ENCODE measurements at regions not wholly inside any gene's neighbourhood (a gene's known extent, or its start where the extent isn't known, plus 50 kb on each side); places are given as distances from the start of the nearest gene placed in this dataset.

- DNase-seq, result no peak
These were observed 275.3 kb downstream of the TLE4 start for GRCh38 chr9:79847074-79847473.

- no peak for DNase-seq
These were observed 258.0 kb downstream of the TLE4 start for GRCh38 chr9:79829566-79830302.

- DNase-seq, result no peak
These were observed 252.5 kb downstream of the TLE4 start for GRCh38 chr9:79824265-79824664.

- DNase-seq, result peak; percentile 14
These were observed 245.8 kb downstream of the TLE4 start for GRCh38 chr9:79817438-79818004.

GRCh38 chr9:79813258-79813638 lies 241.5 kb downstream of the TLE4 start:
- no peak for DNase-seq

- DNase-seq, result no peak
These were observed 240.9 kb downstream of the TLE4 start for GRCh38 chr9:79812507-79813257.

- DNase-seq, result no peak
These were observed 240.3 kb downstream of the TLE4 start for GRCh38 chr9:79812099-79812498.

- no peak for DNase-seq
These were observed 238.2 kb downstream of the TLE4 start for GRCh38 chr9:79809931-79810330.

GRCh38 chr9:79809316-79809876 lies 237.6 kb downstream of the TLE4 start:
- no peak for DNase-seq

GRCh38 chr9:79807971-79808370 lies 236.2 kb downstream of the TLE4 start:
- no peak for DNase-seq

GRCh38 chr9:79806086-79806485 lies 234.3 kb downstream of the TLE4 start:
- DNase-seq, result no peak

- DNase-seq, result no peak
These were observed 229.7 kb downstream of the TLE4 start for GRCh38 chr9:79801459-79801858.

GRCh38 chr9:79800578-79800977 lies 228.8 kb downstream of the TLE4 start:
- no peak for DNase-seq

- peak; percentile 8 for DNase-seq
These were observed 228.0 kb downstream of the TLE4 start for GRCh38 chr9:79799691-79800335.

- no peak for DNase-seq
These were observed 226.7 kb downstream of the TLE4 start for GRCh38 chr9:79798450-79798849.

GRCh38 chr9:79796411-79796810 lies 224.6 kb downstream of the TLE4 start:
- DNase-seq, result no peak

- DNase-seq, result no peak
These were observed 216.9 kb downstream of the TLE4 start for GRCh38 chr9:79788662-79789061.

GRCh38 chr9:79781263-79781662 lies 209.5 kb downstream of the TLE4 start:
- no peak for DNase-seq

- no peak for DNase-seq
These were observed 208.8 kb downstream of the TLE4 start for GRCh38 chr9:79780559-79780958.

- DNase-seq, result no peak
These were observed 208.1 kb downstream of the TLE4 start for GRCh38 chr9:79779901-79780300.

- no peak for DNase-seq
These were observed 206.8 kb downstream of the TLE4 start for GRCh38 chr9:79778581-79778980.

GRCh38 chr9:79776581-79776980 lies 204.8 kb downstream of the TLE4 start:
- no peak for DNase-seq
